Mammary epithelial cell (primary cell): ENCODE measurements at regions not wholly inside any gene's neighbourhood (a gene's known extent, or its start where the extent isn't known, plus 50 kb on each side); places are given as distances from the start of the nearest gene placed in this dataset.
"Not testable (repeated sequence)": the region's sequence is repeated elsewhere in the genome, so short reads cannot be mapped to it uniquely, and the experiment has no call there.

ENCODE experiments used
- CTCF ChIP-seq, 2 donors: IDR thresholded peaks in 1 of 2; conservative IDR thresholded peaks in 1 of 2; 2 replicates each; pipeline ENCODE4 v1.5.1; 2011 to 2012; ENCODE audit warnings: inconsistent platforms in 2 of 2, low read length in 2 of 2, mild to moderate bottlenecking in 2 of 2, control low read depth in 1 of 2, low read depth in 1 of 2; ENCODE audit not compliant: insufficient read depth in 1 of 2; ENCODE audit errors: extremely low read depth in 1 of 2
- EZH2 ChIP-seq: IDR thresholded peaks from 2 replicates; pipeline ENCODE4 v1.6.1; 2012; ENCODE audit warnings: low read length, inconsistent platforms, borderline replicate concordance

- not testable (repeated sequence) for TF ChIP-seq CTCF (conservative IDR thresholded peaks at IDR 0.05 in 1 of 2, IDR thresholded peaks at IDR 0.05 in 1 of 2; ENCODE audit: extremely low read depth in 1 of 2, insufficient read depth in 1 of 2, low read depth in 1 of 2, low read length in 2 of 2); EZH2
These were observed 1199.0 kb downstream of the FOXD4L5 start for GRCh38 chr9:64085998-64086397.
